ENCODE measurements at regions not wholly inside any gene's neighbourhood (a gene's known extent, or its start where the extent isn't known, plus 50 kb on each side); places are given as distances from the start of the nearest gene placed in this dataset.

- TF ChIP-seq TCF4 (CRISPR knock-in tag; IDR thresholded peaks at IDR 0.05; ENCODE audit: borderline replicate concordance) = no peak
- TF ChIP-seq ZC3H10 (CRISPR knock-in tag; IDR thresholded peaks at IDR 0.05) = no peak
Measured at GRCh38 chr7:13578294-13578693, 411.2 kb downstream of the ETV1 start.

Measured in SK-N-SH treated with all-trans-retinoic acid at 6 μM for 48 hours (cell line).